Endodermal cell (in vitro differentiated cells): ENCODE measurements at regions not wholly inside any gene's neighbourhood (a gene's known extent, or its start where the extent isn't known, plus 50 kb on each side); places are given as distances from the start of the nearest gene placed in this dataset.

Experiments used
- DNase-seq: peaks from one replicate; pipeline ENCODE4 v3.0.0-alpha.2; 2017
- H3K27ac ChIP-seq: 2 replicates; pipeline ENCODE4 v1.5.1; 2013; ENCODE audit warnings: mild to moderate bottlenecking, low read depth, low read length, moderate library complexity
- H3K27me3 ChIP-seq: 2 replicates; pipeline ENCODE4 v1.6.1; 2013; ENCODE audit warnings: mild to moderate bottlenecking, low read length, moderate library complexity; ENCODE audit not compliant: insufficient read depth, control insufficient read depth, poor library complexity, severe bottlenecking
- H3K36me3 ChIP-seq: 2 replicates; pipeline ENCODE4 v1.7.0; 2013; ENCODE audit warnings: mild to moderate bottlenecking, low read length, moderate library complexity; ENCODE audit not compliant: control insufficient read depth, insufficient read depth
- H3K4me1 ChIP-seq: one replicate; pipeline ENCODE4 v1.7.0; 2013; ENCODE audit warnings: low read length; ENCODE audit not compliant: control insufficient read depth, insufficient read depth
- H3K4me3 ChIP-seq: 2 replicates; pipeline ENCODE4 v1.5.1; 2013; ENCODE audit warnings: mild to moderate bottlenecking, low read length, moderate library complexity
- H3K9ac ChIP-seq: 2 replicates; pipeline ENCODE4 v1.6.1; 2013; ENCODE audit warnings: mild to moderate bottlenecking, low read length, moderate library complexity; ENCODE audit not compliant: poor library complexity, severe bottlenecking; ENCODE audit errors: extremely low read depth
- H3K9me3 ChIP-seq: 2 replicates; pipeline ENCODE4 v1.6.1; 2013; ENCODE audit warnings: mild to moderate bottlenecking, low read length, moderate library complexity; ENCODE audit not compliant: control insufficient read depth
- H3K27ac Mint-ChIP-seq: 2 replicates; pipeline ENCODE4 v1.8.0; 2020; ENCODE audit warnings: mixed read lengths
- H3K27me3 Mint-ChIP-seq: 2 replicates; pipeline ENCODE4 v1.8.0; 2021; ENCODE audit warnings: mild to moderate bottlenecking, mixed read lengths; ENCODE audit not compliant: insufficient read depth
- H3K36me3 Mint-ChIP-seq: 2 replicates; pipeline ENCODE4 v1.8.0; 2020; ENCODE audit warnings: low read depth, mixed read lengths
- H3K4me1 Mint-ChIP-seq: 2 replicates; pipeline ENCODE4 v1.8.0; 2020; ENCODE audit warnings: mixed read lengths
- H3K4me3 Mint-ChIP-seq: 2 replicates; pipeline ENCODE4 v1.8.0; 2020; ENCODE audit warnings: mild to moderate bottlenecking, moderate library complexity, mixed read lengths
- H3K9me3 Mint-ChIP-seq: 2 replicates; pipeline ENCODE4 v1.8.0; 2020; ENCODE audit warnings: mild to moderate bottlenecking, mixed read lengths
- CTCF ChIP-seq: fragments of 200-600 bp; sonication (generic); conservative IDR thresholded peaks from 2 replicates; pipeline ENCODE4 v1.5.0; 2021; ENCODE audit warnings: antibody characterized with exemption, mild to moderate bottlenecking
- WGBS, 2 experiments: methylation state at CpG; one replicate each; pipeline versions ENCODE4 v1.1.5 to v1.1.7; 2013; ENCODE audit warnings: missing lambda C conversion rate in 2 of 2, mixed read lengths in 1 of 2; ENCODE audit not compliant: insufficient coverage in 1 of 2, insufficient read length in 1 of 2; 5-methylcytosine and 5-hydroxymethylcytosine counted together

- Histone ChIP-seq H3K9me3 (no peaks in the 10 kb centered on the region), H3K4me1 (no peaks in the 10 kb centered on the region), H3K27me3 (no peaks in the 10 kb centered on the region), H3K4me3 (no peak overlapping the region), H3K9ac (no peak overlapping the region), H3K36me3 (no peaks in the 10 kb centered on the region), H3K27ac (no peak overlapping the region)
- Mint-ChIP-seq H3K36me3 (no peaks in the 10 kb centered on the region), H3K4me1 (no peaks in the 10 kb centered on the region), H3K27me3 (no peaks in the 10 kb centered on the region), H3K4me3 (no peak overlapping the region), H3K27ac (no peak overlapping the region), H3K9me3 (no peaks in the 10 kb centered on the region)
- no peak for DNase-seq
- WGBS, 2 experiments, result 88 to 92% methylated on average over 5 to 6 of the region's 6 CpGs
- no peak for TF ChIP-seq CTCF
These were observed 362.7 kb upstream of the MIR17HG start for GRCh38 chr13:90984756-90985155.

DNA sequence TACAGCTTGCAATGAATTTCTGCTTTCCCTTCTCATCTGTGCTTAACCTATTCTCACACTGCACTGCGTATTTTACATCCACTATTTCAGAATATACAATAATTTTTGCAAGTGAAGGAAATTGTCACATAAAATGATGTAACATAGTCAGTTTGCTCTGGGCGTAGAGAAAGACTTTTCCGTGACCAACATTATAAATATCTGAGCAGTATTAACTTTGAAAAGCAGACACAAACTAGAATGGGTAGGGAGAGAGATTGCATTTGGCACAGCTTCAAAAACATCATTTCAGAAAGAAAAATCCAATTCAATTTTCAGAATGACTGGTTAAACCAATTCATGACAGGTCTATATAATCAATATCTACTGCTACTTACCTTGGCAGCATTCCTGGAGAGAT, 352.5 kb upstream of the MIR17HG start:
- Mint-ChIP-seq H3K4me1 (peaks cover 2% of the 10 kb centered on the region), H3K36me3 (no peaks in the 10 kb centered on the region), H3K4me3 (no peak overlapping the region), H3K9me3 (no peaks in the 10 kb centered on the region), H3K27ac (no peak overlapping the region), H3K27me3 (peaks cover 2% of the 10 kb centered on the region)
- 80 to 93% methylated on average over 1 to 3 of the region's 3 CpGs for WGBS, 2 experiments
- H3K4me3 ChIP-seq, result no peak overlapping the region
- TF ChIP-seq CTCF, result no peak
- no peaks in the 10 kb centered on the region for H3K36me3 ChIP-seq
- no peaks in the 10 kb centered on the region for H3K9me3 ChIP-seq
- no peak for DNase-seq
- H3K4me1 ChIP-seq, result no peaks in the 10 kb centered on the region
- no peak overlapping the region for H3K27ac ChIP-seq
- H3K9ac ChIP-seq, result no peak overlapping the region
- peaks cover 45% of the 10 kb centered on the region for H3K27me3 ChIP-seq

DNA sequence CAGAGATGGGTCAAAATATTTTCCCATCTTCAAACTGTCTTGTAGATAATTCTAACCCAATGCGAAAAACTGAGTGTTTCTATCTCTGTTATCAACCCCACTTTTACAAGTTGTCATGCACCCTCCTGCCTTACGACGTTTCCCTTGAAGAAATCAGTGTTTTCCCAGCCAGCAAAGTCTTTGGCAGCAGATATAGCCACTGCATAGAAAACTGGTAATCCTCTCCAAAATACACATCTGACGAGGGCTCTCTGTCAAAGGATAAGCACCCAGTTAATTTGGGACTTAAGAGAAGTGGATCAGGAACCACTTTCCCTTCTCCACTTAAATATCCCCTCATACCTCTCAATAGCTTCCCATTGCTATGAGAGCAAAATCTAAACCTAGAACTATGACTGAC, 351.9 kb upstream of the MIR17HG start:
- Histone ChIP-seq H3K27me3 (peaks cover 45% of the 10 kb centered on the region), H3K9me3 (no peaks in the 10 kb centered on the region), H3K36me3 (no peaks in the 10 kb centered on the region), H3K4me1 (no peaks in the 10 kb centered on the region), H3K27ac (no peak overlapping the region), H3K4me3 (no peak overlapping the region), H3K9ac (no peak overlapping the region)
- Mint-ChIP-seq H3K4me1 (peaks cover 2% of the 10 kb centered on the region), H3K9me3 (no peaks in the 10 kb centered on the region), H3K4me3 (no peak overlapping the region), H3K36me3 (no peaks in the 10 kb centered on the region), H3K27ac (no peak overlapping the region), H3K27me3 (peaks cover 2% of the 10 kb centered on the region)
- 85 to 88% methylated on average over 3 to 4 of the region's 4 CpGs for WGBS, 2 experiments
- no peak for TF ChIP-seq CTCF
- no peak for DNase-seq
